CD4-positive, alpha-beta T cell treated with Interleukin-15 for 4 hours (primary cell): ENCODE measurements at regions not wholly inside any gene's neighbourhood (a gene's known extent, or its start where the extent isn't known, plus 50 kb on each side); places are given as distances from the start of the nearest gene placed in this dataset.
"Not testable (repeated sequence)": the region's sequence is repeated elsewhere in the genome, so short reads cannot be mapped to it uniquely, and the experiment has no call there.

ENCODE experiments used
- DNase-seq: peaks from one replicate; pipeline ENCODE4 v3.0.0-alpha.2; 2020; ENCODE audit warnings: low spot score

DNA sequence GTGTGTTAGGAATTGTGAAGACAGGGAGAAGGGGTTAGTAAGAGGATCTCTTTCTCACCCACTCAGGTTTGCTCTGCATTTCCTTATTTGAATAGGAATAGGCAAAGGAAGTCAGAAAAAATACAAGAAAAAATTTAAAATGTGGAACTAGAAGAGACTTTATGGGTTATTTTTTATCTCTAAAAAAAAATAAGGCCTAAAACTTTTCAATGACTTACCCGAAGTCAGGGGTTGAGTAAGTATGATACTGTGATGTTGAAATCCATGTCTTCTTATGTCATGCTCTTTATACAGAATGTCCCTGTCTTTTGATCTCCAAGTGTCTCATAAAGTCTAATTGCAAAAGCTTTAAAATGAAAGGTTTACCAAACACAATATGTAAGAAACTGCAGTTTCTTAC, 148.3 kb upstream of the PIK3R1 start:
- no peak for DNase-seq

DNA sequence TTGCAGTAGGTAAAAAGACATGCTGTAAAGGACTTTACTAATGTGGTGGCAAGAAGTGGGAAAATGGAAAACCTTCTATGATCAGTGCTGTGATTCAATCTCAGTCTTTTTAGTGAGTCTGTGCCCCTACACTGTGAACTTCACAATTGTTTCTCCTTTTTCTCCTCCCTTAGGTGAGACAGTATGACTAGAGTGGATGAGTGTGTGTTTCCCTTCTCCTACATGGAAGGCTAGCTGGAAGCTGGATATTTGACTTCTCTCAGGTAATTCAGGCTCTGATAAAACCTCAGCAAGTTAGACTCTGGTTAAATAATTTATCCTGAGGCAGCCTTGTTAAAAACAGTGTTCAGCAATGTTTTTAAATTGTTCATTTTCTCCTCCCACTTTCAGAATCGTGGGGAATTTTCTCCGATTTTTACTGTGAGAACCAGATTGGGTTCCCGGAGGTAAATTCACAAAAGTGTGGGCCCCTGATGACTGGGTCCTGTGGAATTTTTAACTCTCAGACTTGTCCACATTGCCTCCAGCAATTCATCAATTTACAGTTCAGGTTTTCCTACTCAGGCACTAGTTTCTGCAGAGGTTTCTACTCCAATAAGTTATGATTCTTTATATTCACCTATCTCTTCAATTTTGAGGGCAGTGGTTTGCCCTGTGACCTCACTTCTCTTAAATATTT, 149.1 kb upstream of the PIK3R1 start:
- DNase-seq = no peak

DNA sequence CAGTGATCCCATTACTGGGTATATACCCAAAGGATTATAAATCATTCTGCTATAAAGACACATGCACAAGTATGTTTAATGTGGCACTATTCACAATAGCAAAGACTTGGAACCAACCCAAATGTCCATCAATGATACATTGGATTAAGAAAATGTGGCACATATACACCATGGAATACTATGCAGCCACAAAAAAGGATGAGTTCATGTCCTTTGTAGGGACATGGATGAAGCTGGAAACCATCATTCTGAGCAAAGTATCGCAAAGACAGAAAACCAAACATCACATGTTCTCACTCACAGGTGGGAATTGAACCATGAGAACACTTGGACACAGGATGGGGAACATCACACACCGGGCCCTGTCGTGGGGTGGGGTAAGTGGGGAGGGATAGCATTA, 150.2 kb upstream of the PIK3R1 start:
- DNase-seq = not testable (repeated sequence)

DNA sequence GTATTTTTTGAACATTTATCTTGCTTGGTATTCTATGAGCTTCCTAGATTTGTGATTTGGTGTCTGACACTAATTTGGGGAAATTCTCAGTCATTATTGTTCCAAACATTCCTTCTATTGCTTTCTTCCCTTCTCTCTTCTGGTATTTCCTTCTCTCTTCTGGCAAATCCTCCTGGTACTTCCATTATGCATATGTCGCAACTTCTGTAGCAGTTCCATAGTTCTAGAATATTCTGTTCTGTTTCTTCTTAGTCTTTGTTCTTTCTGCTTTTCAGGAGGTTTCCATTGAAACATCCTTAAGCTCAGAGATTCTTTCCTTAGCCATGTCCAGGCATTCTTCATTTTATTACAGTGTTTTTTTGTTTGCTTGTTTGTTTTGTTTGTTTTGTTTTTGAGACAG, 155.2 kb upstream of the PIK3R1 start:
- DNase-seq = no peak

DNA sequence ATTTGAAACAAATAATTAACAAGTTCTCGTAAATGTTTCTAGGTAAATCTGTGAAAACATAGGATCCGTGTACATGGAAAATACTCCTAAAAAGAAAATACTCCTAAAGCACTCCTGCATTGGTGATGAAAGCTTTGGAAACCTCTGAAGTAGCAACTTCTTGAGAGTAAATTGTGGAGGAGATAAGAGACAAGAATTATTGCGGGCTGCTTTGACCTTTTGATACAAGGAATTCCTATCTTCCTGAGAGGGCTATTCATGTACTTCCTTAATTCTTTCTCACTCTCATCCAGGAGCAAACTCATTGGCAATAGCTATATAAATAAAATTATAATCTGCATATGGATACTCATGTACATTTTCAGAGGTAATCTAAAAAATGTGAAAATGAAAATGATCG, 158.4 kb upstream of the PIK3R1 start:
- no peak for DNase-seq

DNA sequence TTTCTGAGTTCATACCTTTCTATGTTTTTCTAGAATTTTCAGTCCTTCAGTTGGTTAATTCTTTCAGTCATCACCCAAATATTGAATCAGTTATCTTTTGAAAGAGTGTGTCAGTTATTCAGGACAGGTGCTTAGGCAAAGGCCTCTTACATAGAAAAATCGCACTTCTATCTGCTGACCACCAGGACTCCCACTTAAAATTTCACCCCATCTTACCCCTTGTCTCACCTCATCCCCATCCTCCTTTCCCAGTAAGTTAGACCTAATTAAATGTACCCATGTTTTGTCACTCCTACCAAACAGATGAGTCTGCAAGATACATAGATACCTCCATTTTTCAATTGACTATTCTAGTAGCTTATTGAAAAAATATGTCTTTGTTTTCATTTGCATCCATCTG, 159.9 kb upstream of the PIK3R1 start:
- no peak for DNase-seq

DNA sequence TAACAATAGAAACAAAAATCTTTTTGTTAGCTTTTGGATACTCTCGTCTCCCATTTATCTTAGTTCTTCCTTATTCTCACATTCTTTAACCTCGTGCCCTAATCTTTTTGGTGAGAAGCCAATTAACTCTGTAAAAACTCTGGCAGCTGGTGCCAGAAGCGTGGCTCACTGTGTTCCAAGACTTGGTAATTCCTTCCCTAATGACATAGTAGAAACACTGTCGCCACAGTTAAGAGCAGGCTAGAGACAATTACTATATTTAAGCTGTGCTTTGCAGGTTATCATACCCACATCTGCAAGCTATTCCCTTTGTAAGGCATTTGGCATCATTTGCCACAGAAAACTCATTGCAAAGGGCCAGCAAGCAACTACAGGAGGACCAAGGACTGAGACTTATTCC, 160.9 kb upstream of the PIK3R1 start:
- no peak for DNase-seq

DNA sequence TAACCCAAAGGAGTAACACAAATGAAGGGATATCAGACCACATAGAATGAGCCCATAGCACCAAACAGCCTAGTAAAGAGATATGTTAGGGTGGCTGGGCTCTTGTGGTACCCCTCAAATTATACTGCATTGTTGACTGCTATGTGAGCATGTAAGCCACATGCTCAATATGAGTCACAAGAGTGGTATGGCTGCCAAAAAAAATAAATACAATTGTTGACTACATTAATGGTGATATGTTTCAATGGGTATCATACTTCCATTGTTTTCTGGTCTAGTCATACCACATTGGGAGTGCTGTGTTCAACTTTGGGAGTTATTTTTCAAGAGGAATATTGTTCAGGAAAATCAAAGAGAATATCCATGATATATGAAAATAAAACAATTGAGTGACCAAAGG, 162.4 kb upstream of the PIK3R1 start:
- DNase-seq = no peak

DNA sequence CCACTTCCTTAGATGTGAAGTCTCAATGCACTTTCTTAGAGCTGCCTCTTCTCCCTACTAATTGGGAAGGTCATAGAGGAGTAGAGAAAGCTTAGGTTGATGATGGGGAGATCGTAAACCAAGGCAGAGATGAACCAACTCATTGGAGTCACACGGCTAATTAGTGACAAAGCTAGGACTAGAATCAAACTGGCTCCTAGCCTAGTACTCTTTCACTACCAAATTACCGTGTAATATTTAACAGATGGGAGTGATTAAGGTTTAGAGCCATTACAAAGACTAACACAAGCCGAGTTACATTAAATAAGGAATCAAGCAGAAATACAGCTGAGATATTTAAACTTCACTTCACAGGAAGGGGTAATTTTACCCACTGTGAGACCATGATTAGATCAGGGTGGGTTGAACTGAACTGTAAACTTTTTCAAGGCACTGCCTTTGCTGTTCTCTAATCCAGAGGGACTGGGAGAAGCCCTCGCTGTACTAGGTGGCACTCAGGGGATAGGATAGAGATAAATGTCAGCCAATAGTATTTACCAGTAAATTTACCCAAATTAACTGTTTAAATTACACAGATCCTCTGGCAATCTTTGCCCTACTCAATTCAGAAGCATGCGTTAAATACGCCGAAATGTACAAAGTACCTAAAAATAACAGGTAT, 166.4 kb upstream of the PIK3R1 start:
- DNase-seq = no peak

DNA sequence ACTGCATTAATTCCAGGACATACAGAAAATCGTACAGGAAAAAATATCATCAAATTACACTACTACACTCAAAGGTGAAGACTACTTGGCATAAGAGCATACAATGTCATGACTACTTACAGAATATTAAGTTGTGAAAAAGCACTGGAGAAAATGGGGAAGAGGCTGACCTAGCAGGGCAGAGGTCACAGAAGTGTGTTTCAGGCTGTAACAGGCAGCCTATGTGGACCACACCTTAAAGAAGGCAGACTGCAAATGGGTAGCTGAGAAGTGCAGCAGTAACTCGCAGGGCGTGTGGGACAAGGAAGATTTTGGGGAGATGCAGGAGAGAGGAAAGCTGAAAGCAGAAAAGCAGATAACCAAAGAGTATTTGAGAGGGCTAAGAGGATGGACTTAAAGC, 167.0 kb upstream of the PIK3R1 start:
- DNase-seq = no peak

DNA sequence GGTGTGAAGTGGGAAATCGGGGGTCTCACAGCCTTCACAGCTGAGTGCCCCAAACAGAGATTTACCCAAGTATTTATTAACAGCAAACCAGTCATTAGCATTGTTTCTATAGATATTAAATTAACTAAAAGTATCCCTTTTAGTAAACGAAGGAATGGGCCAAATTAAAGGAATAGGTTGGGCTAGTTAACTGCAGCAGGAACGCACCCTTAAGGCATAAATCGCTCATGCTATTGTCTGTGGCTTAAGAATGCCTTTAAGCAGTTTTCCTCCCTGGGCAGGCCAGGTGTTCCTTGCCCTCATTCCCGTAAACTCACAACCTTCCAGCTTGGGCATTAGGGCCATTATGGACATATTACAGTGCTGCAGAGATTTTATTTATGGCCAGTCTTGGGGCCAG, 167.5 kb upstream of the PIK3R1 start:
- not testable (repeated sequence) for DNase-seq

DNA sequence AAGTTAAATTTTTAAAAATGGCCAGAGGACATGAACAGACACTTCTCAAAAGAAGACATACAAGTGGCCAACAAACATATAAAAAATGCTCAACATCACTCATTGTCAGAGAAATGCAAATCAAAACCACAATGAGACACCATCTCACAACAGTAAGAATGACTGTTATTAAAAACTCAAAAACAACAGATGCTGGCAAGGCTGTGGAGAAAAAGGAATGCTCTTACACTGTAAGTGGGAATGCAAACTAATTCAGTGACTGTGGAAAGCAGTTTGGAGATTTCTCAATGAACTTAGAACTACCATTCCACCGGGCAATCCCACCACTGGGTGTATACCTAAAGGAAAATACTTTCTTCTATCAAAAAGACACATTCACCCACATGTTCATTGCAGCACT, 168.5 kb upstream of the PIK3R1 start:
- DNase-seq = no peak

DNA sequence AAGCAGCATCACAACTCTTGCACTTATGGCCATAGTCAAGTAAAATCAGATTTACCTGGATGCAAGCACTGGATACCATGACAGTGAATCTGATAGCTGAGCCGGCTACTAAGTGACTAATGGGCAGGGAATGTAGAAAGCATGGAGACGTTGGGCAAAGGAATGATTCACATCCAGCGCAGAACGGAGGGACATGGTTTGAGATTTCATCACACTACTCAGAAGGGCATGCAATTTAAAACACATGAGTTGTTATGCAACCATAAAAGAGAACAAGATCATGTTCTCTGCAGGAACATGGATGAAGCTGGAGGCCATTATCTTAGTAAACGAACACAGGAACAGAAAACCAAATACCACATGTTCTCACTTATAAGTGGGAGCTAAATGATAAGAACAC, 169.1 kb upstream of the PIK3R1 start:
- no peak for DNase-seq

DNA sequence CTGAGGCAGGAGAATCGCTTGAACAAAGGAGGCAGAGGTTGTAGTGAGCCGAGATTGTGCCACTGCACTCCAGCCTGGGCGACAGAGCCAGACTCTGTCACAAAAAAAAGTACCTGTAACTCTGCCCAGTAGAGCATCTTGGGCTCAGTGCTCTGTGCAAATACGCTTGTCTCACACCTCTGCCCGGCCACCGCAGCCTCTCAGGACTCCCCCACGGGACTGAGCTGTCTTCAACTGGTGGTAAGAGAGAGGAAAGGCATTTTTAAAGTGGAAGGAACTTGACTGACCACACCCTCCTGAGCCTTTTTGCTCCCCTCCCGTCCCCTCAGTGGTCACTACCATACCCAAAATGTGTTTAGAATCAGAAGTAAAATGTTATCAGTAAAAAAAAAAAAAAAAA, 174.3 kb upstream of the PIK3R1 start:
- DNase-seq = no peak

DNA sequence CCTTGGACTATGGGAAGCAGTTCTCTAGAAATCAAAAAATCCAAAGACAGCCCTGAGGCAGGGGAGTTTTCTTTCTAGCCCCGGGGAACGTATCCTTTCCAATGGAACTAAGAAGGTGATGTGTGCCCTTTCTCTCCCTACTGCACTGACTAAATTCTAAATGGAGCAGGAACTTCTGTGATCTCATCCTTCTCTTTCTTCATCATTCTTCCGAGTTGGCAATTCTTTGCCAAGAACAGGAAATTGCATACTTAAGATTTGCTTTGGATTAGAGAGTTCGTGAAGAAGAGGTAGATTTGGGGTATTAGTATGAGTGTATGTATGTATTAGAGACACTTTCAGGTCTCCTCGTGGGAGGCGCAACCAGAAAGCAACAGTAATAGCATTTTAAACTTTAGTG, 178.0 kb upstream of the PIK3R1 start:
- DNase-seq = no peak

DNA sequence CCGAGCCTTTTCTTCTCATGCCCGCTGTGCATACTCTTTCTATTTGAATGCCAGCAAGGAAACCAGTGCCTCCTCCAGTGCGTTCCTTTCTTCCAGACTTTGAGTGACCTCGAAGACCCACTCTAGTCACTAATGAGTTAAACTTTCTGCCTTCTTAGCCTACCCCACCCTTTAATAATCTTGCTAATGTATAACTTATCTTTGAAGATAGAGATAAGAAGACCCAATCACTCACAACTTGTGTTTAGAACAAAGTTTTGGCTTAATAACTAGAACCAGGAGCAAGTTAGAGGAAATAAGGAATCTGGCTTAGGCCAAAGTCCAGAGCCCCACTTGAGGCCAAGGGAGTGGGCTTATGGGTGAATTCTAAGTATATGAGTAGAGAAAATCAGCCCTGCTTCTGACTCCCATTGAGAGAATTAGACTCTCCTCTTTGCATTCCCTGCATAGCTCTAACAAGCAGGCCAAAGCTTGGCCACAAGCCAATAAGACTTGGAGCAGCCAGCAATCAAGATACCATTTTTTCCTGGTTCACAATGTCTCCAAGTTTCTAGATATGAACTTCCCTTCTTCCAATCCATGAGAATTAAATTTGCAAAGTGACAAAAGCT, 181.5 kb upstream of the PIK3R1 start:
- DNase-seq = no peak

DNA sequence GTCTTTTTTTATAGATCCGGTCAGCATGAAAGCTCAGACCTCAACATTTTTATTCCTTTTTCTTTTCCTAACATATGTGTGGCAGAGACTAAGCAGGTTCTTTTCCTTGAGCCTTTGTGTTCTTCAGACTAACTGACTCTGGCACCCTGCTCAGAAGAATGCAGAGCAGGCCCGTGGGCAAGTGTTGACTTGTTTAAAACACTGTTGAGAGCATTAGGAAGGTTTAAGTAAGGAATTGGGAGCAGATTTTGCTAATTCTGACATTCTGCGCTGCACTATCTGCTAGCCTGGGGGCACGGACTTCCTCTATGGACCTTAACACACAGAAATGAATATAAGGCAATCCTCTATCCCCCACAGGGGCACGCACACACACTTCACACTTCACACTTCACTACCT, 182.5 kb upstream of the PIK3R1 start:
- no peak for DNase-seq

DNA sequence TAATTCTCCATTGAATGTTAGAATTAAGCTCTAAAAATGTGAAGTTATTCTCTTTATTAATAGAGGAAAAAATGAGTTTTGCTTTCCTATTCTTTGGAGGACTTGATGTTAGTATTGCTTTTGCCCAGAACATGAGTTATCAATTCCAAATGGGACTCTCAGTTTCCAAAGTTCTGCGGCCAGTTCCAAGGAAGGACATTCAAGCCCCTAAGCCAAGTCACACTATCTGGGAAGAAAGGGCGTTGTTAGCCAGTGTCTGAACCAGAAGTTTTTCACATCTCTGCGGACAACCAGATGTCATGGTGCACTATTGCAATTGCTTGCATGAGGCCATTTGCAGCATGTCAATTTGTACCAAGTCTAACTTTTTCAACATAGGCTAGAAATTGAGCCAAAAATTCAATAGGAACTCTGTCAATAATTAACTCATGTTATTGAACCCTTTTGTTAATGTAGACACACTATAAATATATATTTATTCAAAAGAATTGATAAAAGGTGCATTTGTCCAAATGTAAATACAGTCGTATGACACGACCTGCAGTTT, 183.3 kb upstream of the PIK3R1 start:
- DNase-seq = no peak

DNA sequence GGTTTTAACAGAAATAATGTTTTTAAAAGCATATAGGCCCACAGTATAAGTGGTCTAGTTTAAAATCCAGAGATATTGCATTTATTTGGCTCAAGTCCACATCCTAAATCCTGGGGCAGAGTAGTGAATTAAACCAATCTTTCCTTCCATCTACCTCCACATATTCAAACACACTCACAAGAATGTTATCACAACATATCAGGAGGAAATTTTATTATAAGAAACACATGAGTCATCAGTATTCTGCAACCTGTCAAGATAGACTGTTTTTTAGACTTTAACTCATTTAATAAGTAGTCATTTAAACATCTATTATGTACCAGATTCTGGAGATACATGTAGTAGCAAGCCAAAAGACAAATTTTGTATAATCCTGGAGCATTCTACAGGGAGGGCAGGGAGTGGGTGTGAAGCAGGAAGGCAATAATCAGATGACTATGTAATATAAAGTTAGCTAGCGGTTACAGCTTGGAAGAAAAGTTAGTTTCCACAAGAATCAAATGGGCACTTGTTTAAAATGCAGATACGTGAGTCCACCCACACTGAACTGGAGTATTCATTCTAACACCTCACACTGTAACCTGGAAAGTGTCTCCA, 187.3 kb upstream of the PIK3R1 start:
- DNase-seq = no peak

DNA sequence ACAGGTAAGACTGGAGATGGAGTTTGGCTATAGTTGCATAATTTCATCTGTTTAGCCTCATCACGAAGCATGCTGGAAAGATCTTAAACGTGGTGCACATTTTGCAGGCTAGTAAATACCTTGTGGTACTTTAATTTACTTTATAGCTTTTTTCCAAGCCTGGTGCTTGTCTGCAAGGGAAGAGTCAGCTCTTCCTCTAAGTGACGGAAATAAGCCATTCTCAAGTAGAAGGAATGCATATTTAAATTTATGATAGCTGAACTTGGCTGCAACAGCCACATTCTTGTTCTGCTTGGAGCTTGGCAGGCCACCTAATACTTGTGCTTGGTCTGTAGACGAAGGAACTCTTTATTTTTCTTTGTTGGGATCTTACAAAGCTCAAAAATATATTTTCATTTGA, 188.0 kb upstream of the PIK3R1 start:
- no peak for DNase-seq

DNA sequence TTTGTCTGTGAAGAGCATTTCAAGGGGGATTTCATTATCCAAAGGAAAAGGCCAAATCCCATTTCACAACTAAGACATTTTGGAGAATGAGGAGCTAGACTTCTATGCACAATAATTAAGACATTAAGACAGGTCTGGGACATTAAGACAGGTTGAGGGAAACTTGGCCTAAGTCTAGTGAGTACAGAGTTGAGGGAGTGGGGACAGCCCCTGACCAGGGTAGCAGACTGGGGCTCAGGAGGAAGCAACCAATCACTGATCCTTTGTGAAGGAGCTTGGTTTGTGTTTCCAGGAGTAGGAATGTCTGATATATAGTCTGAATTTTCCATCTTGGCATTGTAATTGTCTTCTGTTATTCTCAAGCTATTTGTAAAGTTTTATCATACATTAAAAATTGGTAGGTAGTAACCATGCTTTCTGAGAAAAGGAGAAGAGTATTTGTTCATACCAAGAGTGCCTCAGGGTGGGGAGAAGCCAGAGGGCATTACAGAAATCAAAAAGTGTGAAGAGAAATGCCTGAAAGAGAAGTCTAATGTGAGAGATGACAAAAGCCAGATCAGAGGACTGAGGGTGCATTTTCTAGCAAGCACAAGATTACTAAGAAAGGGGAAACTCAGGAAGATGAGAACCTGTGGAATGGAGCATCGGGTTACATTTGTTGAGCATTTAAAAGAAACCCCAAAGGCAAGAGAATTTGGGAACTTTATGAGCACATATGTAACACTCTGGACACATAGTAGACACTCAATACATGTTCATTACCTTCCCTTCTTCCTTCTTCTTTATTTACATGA, 189.3 kb upstream of the PIK3R1 start:
- DNase-seq = no peak

DNA sequence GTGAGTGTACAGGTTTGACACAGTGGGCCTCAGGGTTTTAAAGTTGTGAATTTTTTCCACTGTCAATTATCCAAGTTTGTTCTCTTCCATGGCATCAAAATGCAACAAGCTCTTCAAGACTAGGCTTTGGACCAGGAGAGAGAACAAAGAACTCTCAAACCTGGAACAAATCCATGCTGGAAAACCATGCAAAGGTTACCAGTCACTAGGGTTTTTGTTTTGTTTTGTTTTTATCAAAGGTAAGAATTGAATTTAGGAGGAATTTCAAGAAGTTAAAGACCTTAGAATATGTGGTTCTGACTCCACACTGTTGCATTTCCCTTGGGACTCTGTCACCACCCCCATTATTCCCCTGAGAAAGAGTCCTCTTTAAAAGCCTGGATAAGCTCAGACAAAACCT, 191.1 kb upstream of the PIK3R1 start:
- DNase-seq = no peak
